ENCODE measurements at regions not wholly inside any gene's neighbourhood (a gene's known extent, or its start where the extent isn't known, plus 50 kb on each side); places are given as distances from the start of the nearest gene placed in this dataset.

GRCh38 chr6:144646093-144647056 lies 361.2 kb downstream of the UTRN start:
- Histone ChIP-seq H3K4me2 (ENCODE audit: low read length) (peak overlapping the region; percentile 9; the same call in 1 of the 2 replicates), H3K4me1 (ENCODE audit: insufficient read depth, low read length, severe bottlenecking) (peaks cover 54% of the 10 kb centered on the region), H3K79me2 (ENCODE audit: insufficient read depth, low read length) (no peaks in the 10 kb centered on the region), H3F3A (ENCODE audit: insufficient read depth, low read length) (no peaks in the 10 kb centered on the region), H3K9me2 (ENCODE audit: low read depth, low read length) (no peaks in the 10 kb centered on the region), H3K4me3 (ENCODE audit: low read depth, low read length, poor library complexity, severe bottlenecking) (no peak overlapping the region), H2AFZ (ENCODE audit: low read length) (no peak overlapping the region), H3K27me3 (ENCODE audit: insufficient read depth, low read length) (no peaks in the 10 kb centered on the region), H3K9me3 (ENCODE audit: low read length) (no peaks in the 10 kb centered on the region), H3K9ac (ENCODE audit: low read length) (no peak overlapping the region), H4K20me1 (ENCODE audit: insufficient read depth, low read length) (no peaks in the 10 kb centered on the region), H3K36me3 (ENCODE audit: insufficient read depth, low read length) (no peaks in the 10 kb centered on the region; the same call in 1 of the 2 replicates), H3K27ac (ENCODE audit: low read depth, low read length, poor library complexity, severe bottlenecking) (peak overlapping the region; percentile 53)
- TF ChIP-seq EZH2 (IDR thresholded peaks at IDR 0.05; ENCODE audit: borderline replicate concordance, low read length) (no peak), CTCF (IDR thresholded peaks at IDR 0.05; ENCODE audit: low read length) (no peak)

- no peak overlapping the region for H3K4me2 ChIP-seq (ENCODE audit: low read length)
- H3F3A ChIP-seq (ENCODE audit: insufficient read depth, low read length): no peaks in the 10 kb centered on the region
- H3K79me2 ChIP-seq (ENCODE audit: insufficient read depth, low read length): no peaks in the 10 kb centered on the region
- H3K27ac ChIP-seq (ENCODE audit: low read depth, low read length, poor library complexity, severe bottlenecking): peak overlapping the region; percentile 53
- H4K20me1 ChIP-seq (ENCODE audit: insufficient read depth, low read length): no peaks in the 10 kb centered on the region
- no peaks in the 10 kb centered on the region for H3K27me3 ChIP-seq (ENCODE audit: insufficient read depth, low read length)
- no peak overlapping the region for H3K9ac ChIP-seq (ENCODE audit: low read length)
- no peaks in the 10 kb centered on the region; the same call in 1 of the 2 replicates for H3K36me3 ChIP-seq (ENCODE audit: insufficient read depth, low read length)
- no peak overlapping the region for H3K4me3 ChIP-seq (ENCODE audit: low read depth, low read length, poor library complexity, severe bottlenecking)
- TF ChIP-seq EZH2 (IDR thresholded peaks at IDR 0.05; ENCODE audit: borderline replicate concordance, low read length) (no peak), CTCF (IDR thresholded peaks at IDR 0.05; ENCODE audit: low read length) (no peak)
- peaks cover 57% of the 10 kb centered on the region for H3K4me1 ChIP-seq (ENCODE audit: insufficient read depth, low read length, severe bottlenecking)
- no peaks in the 10 kb centered on the region for H3K9me3 ChIP-seq (ENCODE audit: low read length)
- H3K9me2 ChIP-seq (ENCODE audit: low read depth, low read length): no peaks in the 10 kb centered on the region
- H2AFZ ChIP-seq (ENCODE audit: low read length): no peak overlapping the region
Measured at GRCh38 chr6:144647406-144647964, 362.4 kb downstream of the UTRN start.

- no peak for TF ChIP-seq EZH2 (IDR thresholded peaks at IDR 0.05; ENCODE audit: borderline replicate concordance, low read length)
- peak; percentile 37; the same call in 1 of the 2 replicates for TF ChIP-seq CTCF (IDR thresholded peaks at IDR 0.05; ENCODE audit: low read length)
- H3K4me2 ChIP-seq (ENCODE audit: low read length): no peak overlapping the region
- H3K79me2 ChIP-seq (ENCODE audit: insufficient read depth, low read length): no peaks in the 10 kb centered on the region
- peaks cover 60% of the 10 kb centered on the region for H3K4me1 ChIP-seq (ENCODE audit: insufficient read depth, low read length, severe bottlenecking)
- no peaks in the 10 kb centered on the region for H3F3A ChIP-seq (ENCODE audit: insufficient read depth, low read length)
- no peaks in the 10 kb centered on the region for H3K9me3 ChIP-seq (ENCODE audit: low read length)
- H3K27me3 ChIP-seq (ENCODE audit: insufficient read depth, low read length): no peaks in the 10 kb centered on the region
- H2AFZ ChIP-seq (ENCODE audit: low read length): no peak overlapping the region
- no peaks in the 10 kb centered on the region for H4K20me1 ChIP-seq (ENCODE audit: insufficient read depth, low read length)
- no peak overlapping the region for H3K4me3 ChIP-seq (ENCODE audit: low read depth, low read length, poor library complexity, severe bottlenecking)
- H3K9me2 ChIP-seq (ENCODE audit: low read depth, low read length): no peaks in the 10 kb centered on the region
- no peaks in the 10 kb centered on the region; the same call in 1 of the 2 replicates for H3K36me3 ChIP-seq (ENCODE audit: insufficient read depth, low read length)
- H3K9ac ChIP-seq (ENCODE audit: low read length): no peak overlapping the region
- peak overlapping the region; percentile 53 for H3K27ac ChIP-seq (ENCODE audit: low read depth, low read length, poor library complexity, severe bottlenecking)
Measured at GRCh38 chr6:144647971-144648651, 363.0 kb downstream of the UTRN start.

Measured in OCI-LY1 (cell line).